SK-N-SH (cell line): ENCODE measurements at regions not wholly inside any gene's neighbourhood (a gene's known extent, or its start where the extent isn't known, plus 50 kb on each side); places are given as distances from the start of the nearest gene placed in this dataset.
A peak's percentile ranks its signal among the peaks of the same experiment; 100 is the strongest.

ENCODE experiments used
- CTCF ChIA-PET: fragments of 300-600, 350-600 bp; formaldehyde crosslinking; extraction: SDS; loops from one replicate; lab custom pipeline; 2021; lab: Yijun Ruan, JAX
- POLR2A ChIA-PET: fragments of 350-600 bp; sonication (Branson Sonifier 250); formaldehyde crosslinking; extraction: SDS; loops from one replicate; lab custom pipeline; 2020; ENCODE audit warnings: antibody characterized with exemption, inconsistent platforms; lab: Yijun Ruan, JAX
- DNase-seq: peaks from one replicate; pipeline ENCODE4 v3.0.0; 2012
- H2AFZ ChIP-seq: fragments of 200-600 bp; sonication (generic); 2 replicates; pipeline ENCODE4 v1.8.1; 2016; ENCODE audit warnings: antibody characterized with exemption, mild to moderate bottlenecking, low read depth
- H3F3A ChIP-seq: fragments of 200-600 bp; sonication (generic); replicated peaks from 2 replicates; pipeline ENCODE3; 2016; ENCODE audit warnings: antibody characterized with exemption, mild to moderate bottlenecking; ENCODE audit not compliant: insufficient read depth
- H3K27ac ChIP-seq, 2 experiments: fragments of 200-500 bp in 1 of 2; fragments of 200-600 bp in 1 of 2; sonication (Bioruptor generic) in 1 of 2; sonication (generic), shearing (Covaris generic) in 1 of 2; 2 replicates each; pipeline versions ENCODE4 v1.5.1 to v1.6.1; 2014 to 2016; ENCODE audit warnings: low read depth in 2 of 2, inconsistent platforms in 1 of 2, low read length in 1 of 2, mild to moderate bottlenecking in 1 of 2, mixed read lengths in 1 of 2
- H3K27me3 ChIP-seq: fragments of 200-600 bp; sonication (generic), shearing (Covaris generic); 2 replicates; pipeline ENCODE4 v1.6.1; 2016; ENCODE audit warnings: mixed run types; ENCODE audit not compliant: insufficient read depth
- H3K36me3 ChIP-seq, 2 experiments: fragments of 200-500 bp in 1 of 2; fragments of 200-600 bp in 1 of 2; sonication (Bioruptor generic) in 1 of 2; sonication (generic) in 1 of 2; replicated peaks in 1 of 2; 2 replicates each; pipeline versions ENCODE3 to v1.5.1; 2014 to 2016; ENCODE audit warnings: low read length in 1 of 2, mild to moderate bottlenecking in 1 of 2; ENCODE audit not compliant: insufficient read depth in 2 of 2, control insufficient read depth in 1 of 2
- H3K4me1 ChIP-seq, 2 experiments: fragments of 200-500 bp in 1 of 2; fragments of 200-600 bp in 1 of 2; sonication (Bioruptor generic) in 1 of 2; sonication (generic), shearing (Covaris generic) in 1 of 2; 2 replicates each; pipeline versions ENCODE4 v1.5.1 to v1.6.1; 2014 to 2016; ENCODE audit warnings: low read depth in 1 of 2, low read length in 1 of 2, mixed run types in 1 of 2; ENCODE audit not compliant: insufficient read depth in 2 of 2, control insufficient read depth in 1 of 2
- H3K4me2 ChIP-seq: fragments of 200-600 bp; sonication (generic), shearing (Covaris generic); 2 replicates; pipeline ENCODE4 v1.6.1; 2017; ENCODE audit warnings: mixed run types
- H3K4me3 ChIP-seq, 2 experiments: fragments of 200-500 bp in 1 of 2; fragments of 200-600 bp in 1 of 2; sonication (Bioruptor generic) in 1 of 2; sonication (generic), shearing (Covaris generic) in 1 of 2; 2 replicates each; pipeline versions ENCODE4 v1.5.1 to v1.8.1; 2014 to 2016; ENCODE audit warnings: low read depth in 2 of 2, inconsistent platforms in 1 of 2, low read length in 1 of 2, mild to moderate bottlenecking in 1 of 2, mixed read lengths in 1 of 2, moderate library complexity in 1 of 2
- H3K79me2 ChIP-seq: fragments of 200-600 bp; sonication (generic); 2 replicates; pipeline ENCODE4 v1.8.1; 2017; ENCODE audit warnings: mild to moderate bottlenecking; ENCODE audit not compliant: insufficient read depth
- H3K9ac ChIP-seq: fragments of 200-600 bp; sonication (generic); 2 replicates; pipeline ENCODE4 v1.6.1; 2017; ENCODE audit warnings: mixed run types
- H3K9me2 ChIP-seq: fragments of 200-600 bp; sonication (generic); 2 replicates; pipeline ENCODE4 v1.6.1; 2017; ENCODE audit warnings: mixed run types
- H3K9me3 ChIP-seq: fragments of 200-600 bp; sonication (generic); 2 replicates; pipeline ENCODE4 v1.6.1; 2017; ENCODE audit warnings: mixed run types, mild to moderate bottlenecking, moderate library complexity
- H4K20me1 ChIP-seq: fragments of 200-600 bp; sonication (generic); 2 replicates; pipeline ENCODE4 v1.6.1; 2017; ENCODE audit warnings: mild to moderate bottlenecking, mixed run types; ENCODE audit not compliant: insufficient read depth
- CTCF ChIP-seq: fragments of 200-600 bp; sonication (generic); IDR thresholded peaks from 2 replicates; pipeline ENCODE4 v1.6.1; 2017; ENCODE audit warnings: antibody characterized with exemption, mild to moderate bottlenecking, moderate library complexity
- EP300 ChIP-seq, 2 experiments: IDR thresholded peaks; 2 replicates each; pipeline versions ENCODE4 v1.4.0 to v1.6.1; 2012; ENCODE audit warnings: borderline replicate concordance in 1 of 2, low read depth in 1 of 2, low read length in 1 of 2
- EZH2phosphoT487 ChIP-seq: fragments of 200-600 bp; sonication (generic); IDR thresholded peaks from 2 replicates; pipeline ENCODE4 v1.6.1; 2017; ENCODE audit warnings: low read depth, mixed run types, mild to moderate bottlenecking, antibody characterized with exemption, moderate library complexity, borderline replicate concordance
- FOXM1 ChIP-seq: IDR thresholded peaks from 2 replicates; pipeline ENCODE4 v1.4.0; 2012; ENCODE audit warnings: low read depth, mild to moderate bottlenecking
- GABPA ChIP-seq: IDR thresholded peaks from 2 replicates; pipeline ENCODE4 v1.4.0; 2012; ENCODE audit warnings: low read depth, mild to moderate bottlenecking
- JUND ChIP-seq: IDR thresholded peaks from 2 replicates; pipeline ENCODE4 v1.4.0; 2012
- MEF2A ChIP-seq: IDR thresholded peaks from 2 replicates; pipeline ENCODE4 v1.4.0; 2012; ENCODE audit warnings: low read depth, borderline replicate concordance
- NFIC ChIP-seq: IDR thresholded peaks from 2 replicates; pipeline ENCODE4 v1.4.0; 2012; ENCODE audit warnings: borderline replicate concordance
- PBX3 ChIP-seq: IDR thresholded peaks from 2 replicates; pipeline ENCODE4; 2012
- POLR2AphosphoS5 ChIP-seq: IDR thresholded peaks from 2 replicates; pipeline ENCODE4 v1.6.1; 2012; ENCODE audit warnings: low read depth, low read length
- RAD21 ChIP-seq: IDR thresholded peaks from 2 replicates; pipeline ENCODE4 v1.6.1; 2012; ENCODE audit warnings: mild to moderate bottlenecking, low read length
- RXRA ChIP-seq: IDR thresholded peaks from 2 replicates; pipeline ENCODE4 v1.4.0; 2012; ENCODE audit warnings: low read depth, mild to moderate bottlenecking, borderline replicate concordance
- SIN3A ChIP-seq: IDR thresholded peaks from 2 replicates; pipeline ENCODE4 v1.6.1; 2012; ENCODE audit warnings: low read depth, mild to moderate bottlenecking, low read length, moderate library complexity, borderline replicate concordance
- SMC3 ChIP-seq: IDR thresholded peaks from 2 replicates; pipeline ENCODE4 v1.6.1; 2012; ENCODE audit warnings: low read depth, low read length, improper control_type of control experiment
- TCF12 ChIP-seq: IDR thresholded peaks from 2 replicates; pipeline ENCODE4 v1.4.0; 2012
- YY1 ChIP-seq: IDR thresholded peaks from 2 replicates; pipeline ENCODE4 v1.4.0; 2012; ENCODE audit warnings: low read depth, mild to moderate bottlenecking
- WGBS: methylation state at CpG from one replicate; pipeline ENCODE4 v1.1.6; 2017; ENCODE audit warnings: low lambda C conversion rate; 5-methylcytosine and 5-hydroxymethylcytosine counted together

- Histone ChIP-seq H3K36me3 (no peaks in the 10 kb centered on the region), H3K4me2 (no peak overlapping the region), H3K79me2 (no peaks in the 10 kb centered on the region), H3K4me3 (no peak overlapping the region), H3K27me3 (peaks cover 12% of the 10 kb centered on the region; the same call in 1 of the 2 replicates), H4K20me1 (no peaks in the 10 kb centered on the region), H3K9ac (no peak overlapping the region), H3K9me2 (no peaks in the 10 kb centered on the region), H3K9me3 (no peaks in the 10 kb centered on the region), H3F3A (no peaks in the 10 kb centered on the region), H2AFZ (no peak overlapping the region), H3K4me1 (peaks cover 0 to 5% of the 10 kb centered on the region in 2 experiments; a peak in 1 of 4 replicates), H3K27ac (no peak overlapping the region)
- ChIA-PET POLR2A (no interaction called here), CTCF (interaction anchor here (1.1 to 2.1 kb wide), 4 partner anchors 12 to 77 kb away, joined by 4 to 8 read pairs (median 5); no protein-coding TSS in a partner anchor)
- WGBS, result 56% methylated on average over 3 of the region's 3 CpGs
- no peak for DNase-seq
- no peak for TF ChIP-seq POLR2AphosphoS5
- no peak for TF ChIP-seq TCF12
- no peak for TF ChIP-seq EP300 (IDR thresholded peaks at IDR 0.05; ENCODE audit: borderline replicate concordance in 1 of 2, low read depth in 1 of 2, low read length in 1 of 2)
- TF ChIP-seq FOXM1, result no peak
- no peak for TF ChIP-seq JUND
- TF ChIP-seq SIN3A, result no peak
- no peak for TF ChIP-seq MEF2A
- TF ChIP-seq GABPA, result no peak
- no peak for TF ChIP-seq NFIC
- TF ChIP-seq CTCF, result no peak
- no peak for TF ChIP-seq YY1
- no peak for TF ChIP-seq RXRA
Measured at GRCh38 chr10:22473459-22473858, 128.2 kb downstream of the SPAG6 start.

- no peak overlapping the region for H3K9ac ChIP-seq
- H3K9me3 ChIP-seq, result no peaks in the 10 kb centered on the region
- peaks cover 0 to 8% of the 10 kb centered on the region in 2 experiments; a peak in 1 of 4 replicates for H3K4me1 ChIP-seq
- H3F3A ChIP-seq, result no peaks in the 10 kb centered on the region
- ChIA-PET CTCF (interaction anchor here (1.3 kb wide), 1 partner anchor 37 kb away, joined by 3 read pairs; no protein-coding TSS in a partner anchor), POLR2A (interaction anchor here (0.9 kb wide), 1 partner anchor 160 kb away, joined by 3 read pairs; the partner anchor contains the start of gene COMMD3)
- H2AFZ ChIP-seq, result peak overlapping the region; percentile 85; the same call in 1 of the 2 replicates
- H4K20me1 ChIP-seq, result no peaks in the 10 kb centered on the region
- 12% methylated on average over 47 of the region's 96 CpGs for WGBS
- peak; percentile 76 for DNase-seq
- TF ChIP-seq SMC3 (no peak), RAD21 (no peak), CTCF (no peak), JUND (no peak), EZH2phosphoT487 (no peak), FOXM1 (no peak), PBX3 (no peak), YY1 (no peak)
- H3K27me3 ChIP-seq, result peaks cover 12% of the 10 kb centered on the region; the same call in 1 of the 2 replicates
- peak overlapping the region; percentile 48 to 51 for H3K4me3 ChIP-seq
- H3K27ac ChIP-seq, result no peak overlapping the region
- H3K9me2 ChIP-seq, result no peaks in the 10 kb centered on the region
- no peaks in the 10 kb centered on the region for H3K79me2 ChIP-seq
- no peaks in the 10 kb centered on the region for H3K36me3 ChIP-seq
- peak overlapping the region; percentile 85 for H3K4me2 ChIP-seq
Measured at GRCh38 chr10:22475651-22476600, 130.6 kb downstream of the SPAG6 start.
